SU-DHL-6 (cell line): ENCODE measurements at regions not wholly inside any gene's neighbourhood (a gene's known extent, or its start where the extent isn't known, plus 50 kb on each side); places are given as distances from the start of the nearest gene placed in this dataset.

ENCODE experiments used
- CTCF ChIP-seq: fragments of 200-600 bp; sonication (generic); IDR thresholded peaks from one replicate; pipeline ENCODE4 v1.5.1; 2017; ENCODE audit warnings: antibody characterized with exemption, mild to moderate bottlenecking, low read length, moderate library complexity; ENCODE audit not compliant: insufficient read depth, poor library complexity, severe bottlenecking
- EZH2phosphoT487 ChIP-seq: fragments of 200-600 bp; sonication (generic), shearing (Covaris generic); conservative IDR thresholded peaks from 2 replicates; pipeline ENCODE4 v1.6.1; 2018; ENCODE audit warnings: mild to moderate bottlenecking, antibody characterized with exemption, low read length, moderate library complexity, mixed read lengths

GRCh38 chr15:95024351-95024750, 793.0 kb downstream of the MCTP2 start:
- TF ChIP-seq CTCF (peak; percentile 42), EZH2phosphoT487 (no peak)
